ENCODE measurements at regions not wholly inside any gene's neighbourhood (a gene's known extent, or its start where the extent isn't known, plus 50 kb on each side); places are given as distances from the start of the nearest gene placed in this dataset.

- no peak overlapping the region for H3K4me3 ChIP-seq (ENCODE audit: insufficient read depth, low read depth, low read length)
- no peak overlapping the region for H3K23ac ChIP-seq (ENCODE audit: low read depth, low read length)
- no peak overlapping the region for H2AK9ac ChIP-seq (replicated peaks; ENCODE audit: low read depth, low read length, poor library complexity)
- no peak for ATAC-seq (ENCODE audit: low read depth)
- H3K27me3 ChIP-seq (ENCODE audit: control insufficient read depth, insufficient read depth, low read length): peaks cover 10% of the 10 kb centered on the region; the same call in 1 of the 2 replicates
- no peak overlapping the region for H4K91ac ChIP-seq (ENCODE audit: insufficient read depth, low read depth, low read length)
- WGBS, 2 experiments (ENCODE audit: extremely low coverage in 2 of 2, insufficient read length in 1 of 2): no CpG with 5 or more reads among the region's 3 CpGs
- no peaks in the 10 kb centered on the region for H3K4me1 ChIP-seq (ENCODE audit: control insufficient read depth, insufficient read depth, low read length)
- no peak overlapping the region for H2BK120ac ChIP-seq (ENCODE audit: low read depth, low read length)
- no peaks in the 10 kb centered on the region for H3K9me3 ChIP-seq (ENCODE audit: control insufficient read depth, insufficient read depth, low read length)
- no peak overlapping the region for H2AFZ ChIP-seq (replicated peaks; ENCODE audit: low read length, poor library complexity)
- H3K14ac ChIP-seq (replicated peaks; ENCODE audit: low read depth, low read length): no peak overlapping the region
- no peak overlapping the region for H2AK5ac ChIP-seq (ENCODE audit: low read depth, low read length)
- no peak overlapping the region for H3K18ac ChIP-seq (ENCODE audit: low read depth, low read length)
- BruUV-seq (replicated peaks): no TSS peak
- no peak overlapping the region for H3K4ac ChIP-seq (ENCODE audit: low read depth, low read length)
- POLR2A ChIA-PET (ENCODE audit: unreplicated experiment): no interaction called here
- intact Hi-C loops (cut with micrococcal nuclease): no loop called here
- H3K36me3 ChIP-seq (ENCODE audit: control insufficient read depth, insufficient read depth, low read length): no peaks in the 10 kb centered on the region
- CTCF ChIA-PET: interaction anchor here (1.0 kb wide), 1 partner anchor 14 kb away, joined by 3 read pairs; no protein-coding TSS in a partner anchor
- H4K20me1 ChIP-seq (ENCODE audit: insufficient read depth, low read length): no peaks in the 10 kb centered on the region
- H2BK5ac ChIP-seq (ENCODE audit: low read depth, low read length, poor library complexity, severe bottlenecking): no peak overlapping the region
- H2BK15ac ChIP-seq (ENCODE audit: low read depth, low read length): no peak overlapping the region
- H3K79me1 ChIP-seq (ENCODE audit: low read depth in 1 of 2, low read length in 2 of 2): no peaks in the 10 kb centered on the region
- in situ Hi-C loops (cut with MboI; ENCODE audit: low sequenced_read_pairs): no loop called here
- no peak for DNase-seq
- TF ChIP-seq RFX5 (IDR thresholded peaks at IDR 0.05; ENCODE audit: low read depth, low read length) (no peak), POLR2A (IDR thresholded peaks at IDR 0.05; ENCODE audit: low read depth, low read length) (no peak), CHD1 (IDR thresholded peaks at IDR 0.05; ENCODE audit: low read depth, low read length) (no peak), CTCF (conservative IDR thresholded peaks at IDR 0.05; ENCODE audit: low read depth, low read length) (no peak), ELK1 (IDR thresholded peaks at IDR 0.05; ENCODE audit: borderline replicate concordance, low read depth, low read length) (no peak), RAD21 (IDR thresholded peaks at IDR 0.05; ENCODE audit: low read length) (no peak), USF2 (IDR thresholded peaks at IDR 0.05; ENCODE audit: low read depth, low read length) (no peak), MXI1 (IDR thresholded peaks at IDR 0.05; ENCODE audit: borderline replicate concordance, low read depth, low read length) (no peak), RCOR1 (IDR thresholded peaks at IDR 0.05; ENCODE audit: insufficient replicate concordance, low read length) (no peak)
- dilution Hi-C loops (cut with HindIII; ENCODE audit: low sequenced_read_pairs, unreplicated experiment): no loop called here
- no peak overlapping the region for H4K5ac ChIP-seq (ENCODE audit: low read depth, low read length)
- H3K56ac ChIP-seq (ENCODE audit: extremely low read depth, insufficient read depth, low read length): no peak overlapping the region
- H4K8ac ChIP-seq (ENCODE audit: low read depth in 2 of 2, low read length in 2 of 2): no peak overlapping the region
- no peak overlapping the region for H2BK20ac ChIP-seq (ENCODE audit: low read depth, low read length)
- no peak overlapping the region for H3K27ac ChIP-seq (ENCODE audit: insufficient read depth, low read length)
- H3K4me2 ChIP-seq (ENCODE audit: low read depth, low read length): no peak overlapping the region
- no peak overlapping the region for H3K9ac ChIP-seq (ENCODE audit: low read depth, low read length)
- H3K9me1 ChIP-seq (ENCODE audit: insufficient read depth, low read length): no peaks in the 10 kb centered on the region
These were observed 52.4 kb upstream of the PARP11 start for GRCh38 chr12:3925621-3926020.

Measured in IMR-90 (cell line).